OCI-M2 (cell line): ENCODE measurements at regions not wholly inside any gene's neighbourhood (a gene's known extent, or its start where the extent isn't known, plus 50 kb on each side); places are given as distances from the start of the nearest gene placed in this dataset.
"Not testable (repeated sequence)": the region's sequence is repeated elsewhere in the genome, so short reads cannot be mapped to it uniquely, and the experiment has no call there.

Experiments
- DNase-seq: peaks from one replicate; lab custom pipeline; 2025; ENCODE audit not compliant: unreplicated experiment; lab: John Stamatoyannopoulos, UW

DNA sequence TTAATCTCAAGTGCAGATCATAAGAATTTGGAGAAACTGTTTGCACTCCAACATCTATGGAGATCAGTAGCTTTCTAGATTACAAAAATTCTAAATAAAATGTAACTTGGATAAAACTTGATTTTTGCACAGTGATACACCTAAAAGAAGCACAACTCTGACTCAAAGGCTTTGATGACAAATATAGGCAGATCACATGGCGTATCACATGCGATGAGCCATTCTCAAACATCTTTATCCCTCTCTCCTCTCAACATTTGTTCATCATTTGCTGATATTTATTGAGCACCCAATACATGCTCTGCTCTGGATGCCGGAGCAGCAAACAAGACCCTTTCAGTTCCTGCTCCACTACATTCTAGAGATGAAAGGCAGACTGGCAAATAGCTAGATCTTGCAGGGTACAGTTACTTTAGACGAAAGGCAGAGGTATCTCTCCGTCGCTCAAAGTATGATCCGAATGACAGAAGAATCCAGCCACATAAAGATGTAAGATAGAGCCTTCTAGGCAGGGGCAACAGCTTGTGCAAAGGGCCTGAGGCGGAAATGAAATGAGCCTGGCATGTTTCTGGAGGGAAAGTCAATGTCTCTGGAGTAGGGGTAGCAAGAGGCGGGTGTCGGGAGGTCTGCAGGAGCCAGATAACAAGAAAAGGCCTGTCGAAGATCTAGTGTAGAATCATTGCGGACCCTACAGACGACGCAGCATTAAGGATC, 145.8 kb upstream of the ERRFI1 start:
- DNase-seq, result no peak

- DNase-seq, result no peak
These were observed 144.1 kb upstream of the ERRFI1 start for GRCh38 chr1:8170059-8170835.

GRCh38 chr1:8169364-8170058, 143.4 kb upstream of the ERRFI1 start:
- no peak for DNase-seq

- no peak for DNase-seq
These were observed 141.8 kb upstream of the ERRFI1 start for GRCh38 chr1:8167936-8168335.

DNA sequence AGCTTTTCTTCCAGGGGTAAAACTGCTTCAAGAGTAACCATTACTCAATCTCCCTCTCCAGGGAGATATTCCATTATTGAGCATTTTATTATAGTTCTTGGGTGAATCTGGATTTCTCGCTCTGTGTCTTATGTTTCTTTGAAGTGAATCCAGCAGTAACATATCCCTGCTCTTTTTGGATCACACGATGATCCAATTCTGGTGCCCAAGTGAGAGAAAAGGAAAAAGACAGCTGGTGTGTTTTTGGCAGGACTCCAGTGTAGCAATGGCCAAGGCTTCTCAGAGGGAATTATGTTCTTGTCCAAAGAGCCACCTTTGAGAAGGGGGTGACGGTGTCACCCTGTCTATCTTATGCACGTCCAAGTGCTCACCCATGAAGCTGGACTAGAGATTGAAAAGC, 140.3 kb upstream of the ERRFI1 start:
- DNase-seq, result no peak

- no peak for DNase-seq
These were observed 139.7 kb upstream of the ERRFI1 start for GRCh38 chr1:8165595-8166360.

GRCh38 chr1:8164670-8165069, 138.6 kb upstream of the ERRFI1 start:
- DNase-seq, result no peak

DNA sequence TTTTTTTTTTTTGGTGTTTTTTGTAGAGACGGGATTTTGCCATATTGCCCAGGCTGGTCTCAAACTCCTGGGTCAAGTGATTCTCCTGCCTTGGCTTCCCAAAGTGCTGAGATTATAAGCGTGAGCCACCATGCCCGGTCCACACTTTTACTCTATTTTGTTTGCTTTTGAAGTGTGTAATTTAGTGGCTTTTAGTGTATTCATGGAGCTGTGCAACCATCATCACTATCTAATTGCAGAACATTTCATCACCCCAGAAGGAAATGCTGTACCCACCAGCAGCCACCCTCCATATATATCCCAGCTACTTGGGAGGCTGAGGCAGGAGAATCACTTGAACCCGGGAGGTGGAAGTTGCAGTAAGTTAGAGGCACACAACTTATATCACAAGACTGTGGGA, 136.9 kb upstream of the ERRFI1 start:
- no peak for DNase-seq

DNA sequence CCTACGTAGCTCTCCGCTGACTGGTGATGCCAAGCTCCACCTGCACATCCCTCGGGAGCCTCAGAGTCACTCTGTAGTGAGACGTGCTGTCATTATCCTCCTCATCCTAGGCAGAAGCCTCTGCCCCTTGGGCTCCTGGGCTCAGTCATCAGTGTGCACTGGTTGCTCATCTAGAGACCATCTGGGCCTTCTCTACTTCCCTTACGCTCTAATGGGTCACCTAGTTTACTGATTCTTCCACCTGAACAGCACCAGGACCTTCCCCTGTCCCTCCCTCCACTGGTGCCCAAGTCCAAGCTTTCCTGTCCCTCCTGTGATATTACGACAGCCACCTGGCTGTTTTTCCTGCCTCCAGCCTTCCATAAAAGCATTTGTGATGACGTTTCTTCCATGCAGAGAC, 136.1 kb upstream of the ERRFI1 start:
- DNase-seq, result no peak

GRCh38 chr1:8161546-8162105, 135.5 kb upstream of the ERRFI1 start:
- DNase-seq, result no peak

GRCh38 chr1:8159470-8160024, 133.4 kb upstream of the ERRFI1 start:
- DNase-seq, result no peak

GRCh38 chr1:8158995-8159394, 132.9 kb upstream of the ERRFI1 start:
- no peak for DNase-seq

DNA sequence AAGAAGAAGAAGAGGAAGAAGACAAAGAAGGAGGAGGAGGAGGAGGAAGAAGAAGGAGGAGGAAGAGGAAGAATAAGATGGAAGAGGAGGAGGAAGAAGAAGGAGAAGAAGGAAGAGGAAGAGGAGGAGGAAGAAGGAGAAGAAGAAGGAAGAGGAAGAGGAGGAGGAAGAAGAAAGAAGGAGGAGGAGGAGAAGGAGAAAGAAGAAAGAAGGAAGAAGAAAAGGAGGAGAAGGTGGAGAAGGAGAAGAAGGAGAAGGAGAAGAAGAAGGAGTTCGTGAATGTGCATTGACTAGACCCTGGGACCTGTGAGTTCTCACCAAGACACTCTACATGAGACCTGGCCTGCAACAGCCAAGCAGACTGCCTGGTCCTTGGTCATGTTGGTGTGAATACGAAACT, 131.7 kb upstream of the ERRFI1 start:
- DNase-seq, result no peak

- no peak for DNase-seq
These were observed 129.5 kb upstream of the ERRFI1 start for GRCh38 chr1:8155528-8156186.

GRCh38 chr1:8154621-8155052, 128.5 kb upstream of the ERRFI1 start:
- DNase-seq, result no peak

DNA sequence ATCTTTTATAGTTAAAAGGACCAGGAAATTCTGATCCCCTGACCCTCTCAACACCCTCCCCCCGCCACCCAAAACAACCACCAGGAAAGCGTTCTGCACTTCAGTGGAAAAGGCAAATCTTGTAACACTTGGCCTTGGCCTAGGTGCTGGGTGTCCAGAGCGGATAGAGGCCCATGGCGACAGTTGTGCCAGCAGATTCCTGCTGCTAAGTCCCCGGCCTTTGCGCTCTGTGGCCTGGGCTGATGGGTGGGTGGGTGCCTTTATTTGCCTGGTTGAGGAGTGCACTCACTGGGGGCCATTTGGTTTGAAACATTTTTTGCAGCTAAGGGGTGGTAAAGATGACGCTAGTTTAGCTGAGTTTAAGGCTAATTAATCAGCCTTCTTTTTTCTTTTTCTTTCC, 127.9 kb upstream of the ERRFI1 start:
- DNase-seq, result no peak

- DNase-seq, result no peak
These were observed 126.9 kb upstream of the ERRFI1 start for GRCh38 chr1:8152731-8153702.

DNA sequence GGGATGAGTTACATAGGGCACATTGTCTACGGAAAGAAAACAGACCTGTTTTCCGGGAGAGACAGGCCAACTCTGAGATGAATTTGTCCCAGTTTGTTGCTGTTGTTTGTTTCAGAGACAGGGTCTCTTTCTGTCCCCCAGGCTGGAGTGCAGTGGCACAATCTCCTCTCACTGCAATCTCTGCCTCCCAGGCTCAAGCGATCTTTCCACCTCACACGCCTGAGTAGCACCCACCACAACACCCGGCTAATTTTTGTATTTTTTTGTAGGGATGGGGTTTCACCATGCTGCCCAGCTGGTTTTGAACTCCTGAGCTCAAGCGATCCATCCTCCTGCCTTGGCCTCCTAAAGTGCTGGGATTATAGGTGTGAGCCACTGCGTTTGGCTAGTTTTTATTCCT, 125.5 kb upstream of the ERRFI1 start:
- no peak for DNase-seq

DNA sequence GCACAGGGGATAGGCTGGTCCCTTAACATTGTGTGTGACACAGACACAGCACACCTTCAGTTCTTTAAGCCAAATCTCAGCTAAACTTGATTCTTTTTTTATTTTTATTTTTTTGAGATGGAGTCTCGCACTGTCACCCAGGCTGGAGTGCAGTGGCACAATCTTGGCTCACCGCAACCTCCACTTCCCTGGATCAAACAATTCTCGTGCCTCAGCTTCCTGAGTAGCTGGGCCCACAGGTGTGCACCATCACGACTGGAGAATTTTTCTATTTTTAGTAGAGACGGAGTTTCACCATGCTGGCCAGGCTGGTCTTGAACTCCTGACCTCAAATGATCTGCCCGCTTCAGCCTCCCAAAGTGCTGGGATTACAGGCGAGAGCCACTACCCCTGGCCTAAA, 123.6 kb upstream of the ERRFI1 start:
- not testable (repeated sequence) for DNase-seq
